ENCODE measurements at regions not wholly inside any gene's neighbourhood (a gene's known extent, or its start where the extent isn't known, plus 50 kb on each side); places are given as distances from the start of the nearest gene placed in this dataset.

- Histone ChIP-seq H3K4me3 (ENCODE audit: low read depth, low read length) (no peak overlapping the region), H3K9me3 (no peaks in the 10 kb centered on the region), H3K27me3 (replicated peaks; ENCODE audit: control insufficient read depth, insufficient read depth, low read length) (no peaks in the 10 kb centered on the region), H3K36me3 (ENCODE audit: control insufficient read depth, insufficient read depth, low read length) (no peaks in the 10 kb centered on the region), H3K4me1 (peaks cover 48% of the 10 kb centered on the region)
- peaks cover 19% of the 10 kb centered on the region for H3K4me1 Mint-ChIP-seq (ENCODE audit: low read depth, unreplicated experiment)
- H3K27ac Mint-ChIP-seq (ENCODE audit: unreplicated experiment): no peak overlapping the region
- POLR2A ChIA-PET: no interaction called here
- CTCF ChIA-PET: interaction anchor here (0.9 kb wide), 1 partner anchor 13 kb away, joined by 3 read pairs; no protein-coding TSS in a partner anchor
- no TSS peak for BruUV-seq (replicated peaks)
- H3K9me3 Mint-ChIP-seq (ENCODE audit: unreplicated experiment): no peaks in the 10 kb centered on the region
- intact Hi-C loops (cut with micrococcal nuclease; ENCODE audit: unreplicated experiment): no loop called here
- TF ChIP-seq, protein P1, sequence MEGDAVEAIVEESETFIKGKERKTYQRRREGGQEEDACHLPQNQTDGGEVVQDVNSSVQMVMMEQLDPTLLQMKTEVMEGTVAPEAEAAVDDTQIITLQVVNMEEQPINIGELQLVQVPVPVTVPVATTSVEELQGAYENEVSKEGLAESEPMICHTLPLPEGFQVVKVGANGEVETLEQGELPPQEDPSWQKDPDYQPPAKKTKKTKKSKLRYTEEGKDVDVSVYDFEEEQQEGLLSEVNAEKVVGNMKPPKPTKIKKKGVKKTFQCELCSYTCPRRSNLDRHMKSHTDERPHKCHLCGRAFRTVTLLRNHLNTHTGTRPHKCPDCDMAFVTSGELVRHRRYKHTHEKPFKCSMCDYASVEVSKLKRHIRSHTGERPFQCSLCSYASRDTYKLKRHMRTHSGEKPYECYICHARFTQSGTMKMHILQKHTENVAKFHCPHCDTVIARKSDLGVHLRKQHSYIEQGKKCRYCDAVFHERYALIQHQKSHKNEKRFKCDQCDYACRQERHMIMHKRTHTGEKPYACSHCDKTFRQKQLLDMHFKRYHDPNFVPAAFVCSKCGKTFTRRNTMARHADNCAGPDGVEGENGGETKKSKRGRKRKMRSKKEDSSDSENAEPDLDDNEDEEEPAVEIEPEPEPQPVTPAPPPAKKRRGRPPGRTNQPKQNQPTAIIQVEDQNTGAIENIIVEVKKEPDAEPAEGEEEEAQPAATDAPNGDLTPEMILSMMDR (IDR thresholded peaks at IDR 0.05; ENCODE audit: insufficient read depth in 1 of 2, low read depth in 1 of 2, low read length in 1 of 2, severe bottlenecking in 1 of 2, unreplicated experiment in 1 of 2): no peak
- no peaks in the 10 kb centered on the region for H3K27me3 Mint-ChIP-seq (ENCODE audit: insufficient read depth, unreplicated experiment)
- no peak overlapping the region for H3K4me3 Mint-ChIP-seq (ENCODE audit: unreplicated experiment)
- H3K36me3 Mint-ChIP-seq (ENCODE audit: insufficient read depth, unreplicated experiment): peaks cover 5% of the 10 kb centered on the region
- DNase-seq: no peak
These were observed 104.0 kb upstream of the IGLL5 start for GRCh38 chr22:22783575-22783974.

GRCh38 chr22:22784249-22785039, 103.2 kb upstream of the IGLL5 start:
- no peak overlapping the region for H3K27ac Mint-ChIP-seq (ENCODE audit: unreplicated experiment)
- H3K9me3 Mint-ChIP-seq (ENCODE audit: unreplicated experiment): no peaks in the 10 kb centered on the region
- no peak overlapping the region for H3K4me3 Mint-ChIP-seq (ENCODE audit: unreplicated experiment)
- Histone ChIP-seq H3K4me1 (peaks cover 51% of the 10 kb centered on the region), H3K9me3 (no peaks in the 10 kb centered on the region), H3K4me3 (ENCODE audit: low read depth, low read length) (no peak overlapping the region), H3K27me3 (replicated peaks; ENCODE audit: control insufficient read depth, insufficient read depth, low read length) (no peaks in the 10 kb centered on the region), H3K36me3 (ENCODE audit: control insufficient read depth, insufficient read depth, low read length) (no peaks in the 10 kb centered on the region)
- POLR2A ChIA-PET: interaction anchor here (0.6 kb wide), 1 partner anchor 93 kb away, joined by 3 read pairs; no protein-coding TSS in a partner anchor
- BruUV-seq (replicated peaks): no TSS peak
- H3K36me3 Mint-ChIP-seq (ENCODE audit: insufficient read depth, unreplicated experiment): peaks cover 5% of the 10 kb centered on the region
- H3K27me3 Mint-ChIP-seq (ENCODE audit: insufficient read depth, unreplicated experiment): no peaks in the 10 kb centered on the region
- TF ChIP-seq, protein P1 (IDR thresholded peaks at IDR 0.05; ENCODE audit: insufficient read depth in 1 of 2, low read depth in 1 of 2, low read length in 1 of 2, severe bottlenecking in 1 of 2, unreplicated experiment in 1 of 2): no peak
- no peak for DNase-seq
- intact Hi-C loops (cut with micrococcal nuclease; ENCODE audit: unreplicated experiment): loop anchor here (5.0 kb wide), 1 partner anchor 93 kb away; no protein-coding TSS in a partner anchor
- H3K4me1 Mint-ChIP-seq (ENCODE audit: low read depth, unreplicated experiment): peaks cover 19% of the 10 kb centered on the region
- CTCF ChIA-PET: interaction anchor here (0.9 kb wide), 1 partner anchor 14 kb away, joined by 3 read pairs; no protein-coding TSS in a partner anchor

- H3K27ac Mint-ChIP-seq (ENCODE audit: unreplicated experiment): peak overlapping the region; percentile 14
- TF ChIP-seq, protein P1 (IDR thresholded peaks at IDR 0.05; ENCODE audit: insufficient read depth in 1 of 2, low read depth in 1 of 2, low read length in 1 of 2, severe bottlenecking in 1 of 2, unreplicated experiment in 1 of 2): no peak
- Histone ChIP-seq H3K9me3 (no peaks in the 10 kb centered on the region), H3K4me1 (peaks cover 51% of the 10 kb centered on the region), H3K4me3 (ENCODE audit: low read depth, low read length) (no peak overlapping the region), H3K27me3 (replicated peaks; ENCODE audit: control insufficient read depth, insufficient read depth, low read length) (no peaks in the 10 kb centered on the region), H3K36me3 (ENCODE audit: control insufficient read depth, insufficient read depth, low read length) (no peaks in the 10 kb centered on the region)
- no peak overlapping the region for H3K4me3 Mint-ChIP-seq (ENCODE audit: unreplicated experiment)
- H3K9me3 Mint-ChIP-seq (ENCODE audit: unreplicated experiment): no peaks in the 10 kb centered on the region
- ChIA-PET POLR2A (no interaction called here), CTCF (interaction anchor here (1.5 to 5.1 kb wide), 3 partner anchors 16 to 76 kb away, joined by 3 to 40 read pairs (median 20); no protein-coding TSS in a partner anchor)
- H3K27me3 Mint-ChIP-seq (ENCODE audit: insufficient read depth, unreplicated experiment): no peaks in the 10 kb centered on the region
- no TSS peak for BruUV-seq (replicated peaks)
- no peak for DNase-seq
- peaks cover 19% of the 10 kb centered on the region for H3K4me1 Mint-ChIP-seq (ENCODE audit: low read depth, unreplicated experiment)
- intact Hi-C loops (cut with micrococcal nuclease; ENCODE audit: unreplicated experiment): loop anchor here (1.0 to 5.0 kb wide), 2 partner anchors 15 to 92 kb away; no protein-coding TSS in a partner anchor
- H3K36me3 Mint-ChIP-seq (ENCODE audit: insufficient read depth, unreplicated experiment): peaks cover 5% of the 10 kb centered on the region
These were observed 102.1 kb upstream of the IGLL5 start for GRCh38 chr22:22785316-22786065.

Data from Caco-2 (cell line).